Hepatocyte (in vitro differentiated cells): ENCODE measurements at regions not wholly inside any gene's neighbourhood (a gene's known extent, or its start where the extent isn't known, plus 50 kb on each side); places are given as distances from the start of the nearest gene placed in this dataset.

Experiments
- CTCF ChIP-seq: fragments of 200-600 bp; sonication (generic); IDR thresholded peaks from 2 replicates; pipeline ENCODE4 v1.5.1; 2016; ENCODE audit warnings: antibody characterized with exemption, mild to moderate bottlenecking; ENCODE audit not compliant: poor library complexity
- EZH2 ChIP-seq: fragments of 200-600 bp; sonication (generic); IDR thresholded peaks from 2 replicates; pipeline ENCODE4 v1.6.1; 2016; ENCODE audit warnings: antibody characterized with exemption, mild to moderate bottlenecking, borderline replicate concordance

- no peak for TF ChIP-seq CTCF
- no peak for TF ChIP-seq EZH2
Measured at GRCh38 chr1:67632356-67632755, 52.6 kb upstream of the GADD45A start.
